ENCODE measurements at regions not wholly inside any gene's neighbourhood (a gene's known extent, or its start where the extent isn't known, plus 50 kb on each side); places are given as distances from the start of the nearest gene placed in this dataset.

DNA sequence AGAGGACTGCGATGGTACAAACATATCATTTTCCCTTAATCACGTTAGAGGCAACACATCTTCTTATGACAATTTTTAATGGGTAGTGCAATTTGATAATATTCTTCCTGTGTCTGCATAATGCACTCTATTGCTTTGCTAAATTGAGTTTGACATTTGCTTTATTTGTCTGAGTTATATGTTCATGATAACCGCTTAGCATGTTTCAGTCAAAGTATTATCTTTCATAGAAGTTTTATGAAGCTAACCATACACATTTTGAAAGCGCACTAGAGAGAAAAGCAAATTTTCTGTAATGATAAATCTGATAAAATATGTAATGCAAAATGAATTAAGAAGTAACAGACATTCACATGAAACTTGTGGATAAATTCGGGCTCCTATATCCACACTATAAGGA is 1276.9 kb downstream of the ZPLD1 start:
- CTCF ChIA-PET = no interaction called here
- BruUV-seq (replicated peaks) = no TSS peak

DNA sequence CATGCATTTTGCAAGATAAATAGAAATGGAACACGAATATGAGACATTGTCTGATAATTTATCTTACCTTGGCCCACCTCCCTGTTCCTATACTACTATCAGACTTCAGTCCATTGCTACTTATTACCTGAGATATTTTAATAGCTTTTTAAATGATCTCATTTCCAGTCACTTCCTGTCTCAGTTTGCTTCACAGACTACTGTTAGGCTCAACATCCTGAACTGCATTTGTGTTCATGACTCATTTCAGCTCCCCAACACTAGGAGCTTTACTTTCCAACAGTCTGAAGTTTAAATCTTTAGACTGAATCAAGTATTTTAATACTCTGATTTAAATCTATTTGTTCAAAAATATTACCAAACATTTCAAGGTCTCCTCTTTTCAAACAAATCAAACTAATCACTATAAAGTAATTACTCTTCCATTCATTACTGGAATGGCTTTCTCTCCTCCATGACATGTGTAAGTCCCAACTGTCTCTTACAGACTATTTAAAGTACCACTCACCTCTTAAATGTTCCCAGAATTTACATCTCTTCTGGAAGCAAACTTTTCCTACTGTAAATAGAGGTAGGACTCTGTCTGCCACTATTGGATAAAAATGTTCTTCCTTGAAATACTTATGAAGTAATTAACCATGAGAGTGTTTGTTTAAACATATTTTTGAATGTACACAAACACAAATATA is 1277.6 kb downstream of the ZPLD1 start:
- Histone ChIP-seq H3K36me3 (ENCODE audit: control insufficient read depth, insufficient read depth, low read length) (no peaks in the 10 kb centered on the region), H3K4me3 (ENCODE audit: low read depth, low read length) (no peak overlapping the region), H3K4me1 (no peaks in the 10 kb centered on the region), H3K9me3 (no peaks in the 10 kb centered on the region), H3K27me3 (replicated peaks; ENCODE audit: control insufficient read depth, insufficient read depth, low read length) (no peaks in the 10 kb centered on the region)
- H3K27me3 Mint-ChIP-seq (ENCODE audit: insufficient read depth, unreplicated experiment) = no peaks in the 10 kb centered on the region
- ChIA-PET POLR2A (no interaction called here), CTCF (no interaction called here)
- no peak overlapping the region for H3K4me3 Mint-ChIP-seq (ENCODE audit: unreplicated experiment)
- H3K36me3 Mint-ChIP-seq (ENCODE audit: insufficient read depth, unreplicated experiment) = no peaks in the 10 kb centered on the region
- TF ChIP-seq, protein P1, sequence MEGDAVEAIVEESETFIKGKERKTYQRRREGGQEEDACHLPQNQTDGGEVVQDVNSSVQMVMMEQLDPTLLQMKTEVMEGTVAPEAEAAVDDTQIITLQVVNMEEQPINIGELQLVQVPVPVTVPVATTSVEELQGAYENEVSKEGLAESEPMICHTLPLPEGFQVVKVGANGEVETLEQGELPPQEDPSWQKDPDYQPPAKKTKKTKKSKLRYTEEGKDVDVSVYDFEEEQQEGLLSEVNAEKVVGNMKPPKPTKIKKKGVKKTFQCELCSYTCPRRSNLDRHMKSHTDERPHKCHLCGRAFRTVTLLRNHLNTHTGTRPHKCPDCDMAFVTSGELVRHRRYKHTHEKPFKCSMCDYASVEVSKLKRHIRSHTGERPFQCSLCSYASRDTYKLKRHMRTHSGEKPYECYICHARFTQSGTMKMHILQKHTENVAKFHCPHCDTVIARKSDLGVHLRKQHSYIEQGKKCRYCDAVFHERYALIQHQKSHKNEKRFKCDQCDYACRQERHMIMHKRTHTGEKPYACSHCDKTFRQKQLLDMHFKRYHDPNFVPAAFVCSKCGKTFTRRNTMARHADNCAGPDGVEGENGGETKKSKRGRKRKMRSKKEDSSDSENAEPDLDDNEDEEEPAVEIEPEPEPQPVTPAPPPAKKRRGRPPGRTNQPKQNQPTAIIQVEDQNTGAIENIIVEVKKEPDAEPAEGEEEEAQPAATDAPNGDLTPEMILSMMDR (IDR thresholded peaks at IDR 0.05; ENCODE audit: insufficient read depth in 1 of 2, low read depth in 1 of 2, low read length in 1 of 2, severe bottlenecking in 1 of 2, unreplicated experiment in 1 of 2) = no peak
- no TSS peak for BruUV-seq (replicated peaks)
- H3K27ac Mint-ChIP-seq (ENCODE audit: unreplicated experiment) = no peak overlapping the region
- intact Hi-C loops (cut with micrococcal nuclease; ENCODE audit: unreplicated experiment) = no loop called here
- no peaks in the 10 kb centered on the region for H3K9me3 Mint-ChIP-seq (ENCODE audit: unreplicated experiment)
- no peak for DNase-seq
- no peaks in the 10 kb centered on the region for H3K4me1 Mint-ChIP-seq (ENCODE audit: low read depth, unreplicated experiment)

More for the DNA sequence above, 1276.9 kb downstream of the ZPLD1 start:
- no peaks in the 10 kb centered on the region for H3K9me3 ChIP-seq
- Mint-ChIP-seq H3K9me3 (ENCODE audit: unreplicated experiment) (no peaks in the 10 kb centered on the region), H3K27me3 (ENCODE audit: insufficient read depth, unreplicated experiment) (no peaks in the 10 kb centered on the region), H3K4me3 (ENCODE audit: unreplicated experiment) (no peak overlapping the region), H3K27ac (ENCODE audit: unreplicated experiment) (no peak overlapping the region), H3K36me3 (ENCODE audit: insufficient read depth, unreplicated experiment) (no peaks in the 10 kb centered on the region), H3K4me1 (ENCODE audit: low read depth, unreplicated experiment) (no peaks in the 10 kb centered on the region)
- no peaks in the 10 kb centered on the region for H3K27me3 ChIP-seq (replicated peaks; ENCODE audit: control insufficient read depth, insufficient read depth, low read length)
- no peaks in the 10 kb centered on the region for H3K36me3 ChIP-seq (ENCODE audit: control insufficient read depth, insufficient read depth, low read length)
- intact Hi-C loops (cut with micrococcal nuclease; ENCODE audit: unreplicated experiment) = no loop called here
- TF ChIP-seq, protein P1 (IDR thresholded peaks at IDR 0.05; ENCODE audit: insufficient read depth in 1 of 2, low read depth in 1 of 2, low read length in 1 of 2, severe bottlenecking in 1 of 2, unreplicated experiment in 1 of 2) = no peak
- no peaks in the 10 kb centered on the region for H3K4me1 ChIP-seq
- POLR2A ChIA-PET = no interaction called here
- no peak for DNase-seq
- no peak overlapping the region for H3K4me3 ChIP-seq (ENCODE audit: low read depth, low read length)

DNA sequence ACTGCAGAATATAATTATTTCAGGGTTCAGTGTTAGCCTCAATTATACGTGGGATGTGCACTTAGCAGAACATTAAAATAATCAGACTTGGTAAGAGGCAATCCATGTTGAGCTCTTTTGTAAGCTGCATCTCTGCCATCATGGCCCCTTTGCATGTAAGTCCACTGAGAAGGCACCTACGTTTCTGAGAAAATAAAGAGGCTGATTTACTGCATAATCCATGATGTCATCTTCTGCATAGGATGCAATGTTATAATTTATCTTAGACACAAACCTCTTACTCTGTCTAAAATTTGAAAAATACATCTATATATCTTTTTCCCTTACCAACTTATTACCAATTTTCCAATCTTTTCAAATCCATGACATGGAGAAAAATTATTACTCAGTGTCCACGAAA is 1294.7 kb downstream of the ZPLD1 start:
- H3K4me1 ChIP-seq = no peaks in the 10 kb centered on the region
- H3K27me3 Mint-ChIP-seq (ENCODE audit: insufficient read depth, unreplicated experiment) = no peaks in the 10 kb centered on the region
- BruUV-seq (replicated peaks) = no TSS peak
- TF ChIP-seq, protein P1 (IDR thresholded peaks at IDR 0.05; ENCODE audit: insufficient read depth in 1 of 2, low read depth in 1 of 2, low read length in 1 of 2, severe bottlenecking in 1 of 2, unreplicated experiment in 1 of 2) = no peak
- H3K9me3 ChIP-seq = no peaks in the 10 kb centered on the region
- H3K4me1 Mint-ChIP-seq (ENCODE audit: low read depth, unreplicated experiment) = no peaks in the 10 kb centered on the region
- no peak overlapping the region for H3K4me3 Mint-ChIP-seq (ENCODE audit: unreplicated experiment)
- ChIA-PET POLR2A (no interaction called here), CTCF (no interaction called here)
- no peak overlapping the region for H3K27ac Mint-ChIP-seq (ENCODE audit: unreplicated experiment)
- no peaks in the 10 kb centered on the region for H3K9me3 Mint-ChIP-seq (ENCODE audit: unreplicated experiment)
- H3K36me3 Mint-ChIP-seq (ENCODE audit: insufficient read depth, unreplicated experiment) = no peaks in the 10 kb centered on the region
- intact Hi-C loops (cut with micrococcal nuclease; ENCODE audit: unreplicated experiment) = no loop called here
- H3K4me3 ChIP-seq (ENCODE audit: low read depth, low read length) = no peak overlapping the region
- no peaks in the 10 kb centered on the region for H3K27me3 ChIP-seq (replicated peaks; ENCODE audit: control insufficient read depth, insufficient read depth, low read length)
- H3K36me3 ChIP-seq (ENCODE audit: control insufficient read depth, insufficient read depth, low read length) = no peaks in the 10 kb centered on the region
- DNase-seq = no peak

Measured in Caco-2 (cell line).